Pons (tissue), 1 donor: ENCODE measurements at regions not wholly inside any gene's neighbourhood (a gene's known extent, or its start where the extent isn't known, plus 50 kb on each side); places are given as distances from the start of the nearest gene placed in this dataset.
A peak's percentile ranks its signal among the peaks of the same experiment; 100 is the strongest.
"Not testable (repeated sequence)": the region's sequence is repeated elsewhere in the genome, so short reads cannot be mapped to it uniquely, and the experiment has no call there.

Experiments
- DNase-seq: peaks from one replicate; pipeline ENCODE4 v3.0.0-alpha.2; 2016; ENCODE audit warnings: low spot score

DNA sequence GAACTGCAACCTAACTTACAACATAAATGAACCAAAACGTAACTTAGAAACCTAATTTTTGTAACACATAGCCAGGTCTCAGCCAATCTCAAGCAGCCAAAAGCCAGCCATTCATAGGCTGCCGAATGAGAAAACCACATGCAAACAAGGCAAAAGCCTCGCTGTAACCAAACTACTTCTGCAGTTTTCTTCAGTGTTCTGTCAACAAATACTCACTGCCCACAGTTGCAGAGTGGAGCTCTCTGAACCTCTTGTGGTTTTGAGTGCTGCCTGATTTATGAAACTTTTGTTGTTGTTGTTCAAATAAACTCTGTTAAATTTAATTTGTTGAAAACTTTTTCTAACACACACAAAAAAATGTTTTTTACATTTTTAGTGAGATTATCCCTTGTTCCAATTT lies 251.2 kb downstream of the PAPSS1 start:
- no peak for DNase-seq

DNA sequence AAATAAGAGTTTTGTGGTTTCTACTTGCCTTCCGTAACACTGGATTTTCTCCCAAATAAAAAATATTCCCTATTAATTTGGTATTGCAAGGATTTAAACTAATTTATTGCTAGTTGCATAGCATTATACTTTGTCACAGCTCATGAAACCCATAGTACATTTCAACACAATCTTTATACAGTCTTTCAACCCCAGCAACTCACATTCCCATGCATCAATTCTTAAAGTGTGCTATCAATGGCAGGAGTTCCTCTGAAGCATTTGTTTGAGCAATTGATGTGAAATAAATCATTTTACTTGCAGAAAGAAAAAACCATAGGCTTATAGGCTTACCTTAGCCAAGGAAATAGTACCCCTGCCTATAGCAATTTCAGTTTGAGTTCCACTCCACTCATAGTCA lies 251.9 kb downstream of the PAPSS1 start:
- no peak for DNase-seq

DNA sequence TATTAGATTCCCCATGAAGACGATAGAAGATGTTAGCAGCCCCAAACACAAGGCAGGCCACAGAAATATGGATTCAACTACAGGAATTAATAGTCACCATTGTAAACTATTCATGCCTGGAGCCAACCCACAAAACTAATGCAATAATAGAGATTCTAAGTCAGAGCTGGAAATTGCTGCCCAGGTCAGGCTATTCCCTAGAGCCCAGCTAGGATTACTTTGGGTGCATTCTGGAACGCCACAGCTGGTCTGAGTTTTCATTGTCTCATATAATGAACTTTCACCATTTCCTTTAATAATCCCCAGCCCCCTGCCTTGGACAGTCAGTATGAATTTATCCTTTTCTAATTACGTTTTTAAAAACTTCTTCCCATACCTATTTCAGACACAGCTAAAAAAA lies 252.6 kb downstream of the PAPSS1 start:
- DNase-seq: no peak

DNA sequence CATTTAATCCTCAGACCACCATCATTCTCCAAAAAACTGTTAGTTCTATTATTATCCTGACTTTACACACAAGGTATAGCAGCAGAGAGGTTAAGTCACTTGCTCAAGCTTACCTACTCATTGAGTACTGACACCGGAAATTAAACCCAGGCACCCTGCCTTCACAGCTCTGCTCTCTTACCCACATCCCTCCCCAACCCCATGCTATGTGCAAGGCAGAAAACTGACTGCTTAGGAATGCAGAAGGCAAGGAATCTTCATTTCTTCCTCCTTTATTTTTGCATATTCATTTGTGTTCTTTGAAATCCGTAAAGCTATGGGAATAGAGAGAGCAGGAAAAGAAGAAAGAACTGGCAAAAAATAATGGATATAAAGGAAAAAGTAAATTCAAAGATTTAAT lies 261.8 kb downstream of the PAPSS1 start:
- no peak for DNase-seq

DNA sequence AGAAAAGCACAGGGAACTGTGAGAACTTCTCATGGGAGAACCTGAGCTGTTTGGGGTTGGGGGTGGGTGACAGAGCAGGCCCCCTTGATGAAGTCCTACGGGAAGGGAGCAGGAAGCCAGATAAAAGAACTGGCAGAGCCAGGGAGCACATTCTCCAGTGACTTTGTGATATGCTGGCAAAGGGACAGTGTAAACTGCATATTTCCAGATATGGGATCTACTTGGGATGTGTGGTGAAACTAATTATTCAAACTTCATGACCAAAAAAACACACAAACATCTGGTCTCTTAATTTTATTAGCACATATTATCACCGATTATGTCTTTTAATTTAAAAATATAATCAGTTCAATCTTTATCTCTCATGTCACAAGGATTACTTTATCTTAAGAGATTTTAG lies 266.0 kb downstream of the PAPSS1 start:
- DNase-seq: no peak

DNA sequence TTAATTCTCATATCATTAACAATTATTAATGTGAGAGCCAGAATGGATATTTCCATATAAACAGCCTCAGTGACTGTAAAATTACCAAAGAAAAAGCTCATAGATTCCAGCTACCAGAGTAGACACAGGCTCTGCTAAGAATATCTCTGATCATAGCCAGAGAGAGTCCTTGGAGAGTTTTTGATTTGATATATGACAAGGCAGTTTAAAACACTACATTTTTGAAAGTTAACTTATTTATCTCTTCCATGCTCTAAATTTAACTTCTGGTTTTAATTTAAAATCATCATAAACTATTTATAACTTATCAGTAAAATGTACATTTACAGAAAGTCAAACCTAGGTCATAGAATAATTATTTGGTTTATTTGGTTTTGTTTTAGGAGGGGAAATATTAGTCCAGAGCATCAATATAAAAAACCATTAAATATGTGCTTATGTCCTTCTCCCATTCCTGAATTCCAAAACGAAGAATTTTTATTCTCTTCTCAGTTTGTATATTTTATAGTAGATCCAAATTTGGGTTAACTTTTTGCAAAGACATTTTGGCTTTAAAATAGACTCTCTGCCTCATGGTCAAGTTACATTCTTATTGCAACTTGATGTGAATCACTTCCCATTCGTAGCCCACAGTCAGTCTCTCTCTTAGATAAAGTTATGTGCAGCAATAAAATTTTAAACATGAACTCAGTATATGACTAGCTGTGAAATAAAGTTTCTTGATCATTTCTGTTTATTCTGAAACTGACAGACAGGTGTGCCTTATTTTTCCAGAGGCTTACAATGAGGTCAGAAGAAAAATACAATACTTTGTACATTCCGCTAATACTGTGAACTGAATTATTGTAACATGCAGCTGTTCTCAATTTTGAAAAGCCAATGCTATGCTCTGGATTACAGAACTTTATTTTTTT lies 267.1 kb downstream of the PAPSS1 start:
- DNase-seq: no peak

DNA sequence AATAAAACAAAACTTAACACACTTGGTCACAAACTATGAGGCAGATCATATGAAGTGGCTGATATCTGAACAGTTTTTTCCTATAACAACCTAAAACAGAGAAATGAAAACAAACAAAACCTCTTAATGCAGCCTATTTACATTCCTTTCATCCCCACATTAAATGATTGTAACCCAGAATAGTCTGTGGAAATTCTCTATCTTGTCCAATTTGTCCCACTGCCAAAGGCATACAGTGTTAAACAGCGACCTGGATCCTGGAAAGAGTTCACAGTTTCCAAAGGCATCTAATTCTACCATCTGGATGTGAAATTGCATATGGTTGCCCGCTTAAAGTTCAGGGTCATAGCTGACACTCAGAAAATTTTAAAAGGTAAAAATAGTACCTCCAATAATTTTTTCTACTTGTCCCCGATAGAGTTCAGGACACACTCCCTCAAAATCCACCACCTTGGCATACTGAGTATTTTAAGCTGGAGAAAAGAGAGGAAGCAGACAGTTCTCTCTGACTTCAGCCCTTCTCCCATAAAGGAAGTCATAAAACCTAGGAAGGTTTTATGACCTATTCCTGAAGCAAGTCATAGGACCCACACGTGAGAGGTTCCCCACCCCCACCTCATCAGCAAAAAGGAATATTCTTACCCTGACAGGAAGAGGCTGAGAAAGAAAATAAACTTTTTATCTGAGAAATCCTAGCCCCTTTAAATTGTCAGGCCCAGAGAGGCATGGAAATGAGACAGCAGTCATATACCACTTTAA lies 270.2 kb downstream of the PAPSS1 start:
- no peak for DNase-seq

DNA sequence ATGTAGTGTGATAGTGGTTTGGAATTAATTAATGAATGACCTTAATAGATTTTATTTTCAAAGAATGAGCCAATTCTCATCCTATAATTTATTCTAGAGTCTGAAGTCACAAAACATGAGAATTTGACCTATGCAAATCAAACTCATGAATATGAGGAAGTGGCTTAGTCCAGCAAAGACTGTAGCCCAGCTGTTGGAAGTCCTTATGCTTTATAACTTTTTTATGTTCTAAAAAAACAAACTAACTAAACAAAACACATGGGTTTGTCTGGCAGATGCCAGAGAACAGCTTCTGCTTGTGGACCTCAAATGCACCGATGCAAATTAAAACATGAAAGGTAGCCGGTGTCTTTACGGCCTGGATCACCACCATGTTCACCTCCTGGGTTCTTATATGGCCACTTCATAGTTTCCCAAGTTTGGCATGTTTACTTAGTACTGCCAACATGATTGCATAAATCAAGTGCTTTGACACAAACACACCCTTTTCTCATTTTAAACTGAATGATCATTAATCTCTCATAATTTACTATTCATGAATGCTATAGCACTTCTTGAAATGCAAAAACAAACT lies 277.4 kb downstream of the PAPSS1 start:
- no peak for DNase-seq

DNA sequence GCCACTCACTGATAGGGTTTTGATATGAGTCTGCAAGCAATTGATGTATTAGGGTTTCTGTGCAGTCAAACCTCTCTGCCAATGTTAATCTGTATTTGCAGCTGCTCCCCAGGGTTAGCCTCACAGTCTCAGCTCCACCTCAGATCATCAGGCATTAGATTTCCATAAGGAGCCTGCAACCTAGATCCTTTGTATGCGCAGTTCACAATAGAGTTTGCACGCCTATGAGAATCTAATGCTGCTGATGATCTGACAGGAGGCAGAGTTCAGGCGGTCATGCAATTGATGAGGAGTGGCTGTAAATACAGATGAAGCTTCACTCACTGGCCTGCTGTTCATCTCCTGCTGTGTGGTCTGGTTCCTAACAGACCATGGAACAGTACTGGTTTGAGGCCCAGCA lies 280.6 kb downstream of the PAPSS1 start:
- DNase-seq: no peak

DNA sequence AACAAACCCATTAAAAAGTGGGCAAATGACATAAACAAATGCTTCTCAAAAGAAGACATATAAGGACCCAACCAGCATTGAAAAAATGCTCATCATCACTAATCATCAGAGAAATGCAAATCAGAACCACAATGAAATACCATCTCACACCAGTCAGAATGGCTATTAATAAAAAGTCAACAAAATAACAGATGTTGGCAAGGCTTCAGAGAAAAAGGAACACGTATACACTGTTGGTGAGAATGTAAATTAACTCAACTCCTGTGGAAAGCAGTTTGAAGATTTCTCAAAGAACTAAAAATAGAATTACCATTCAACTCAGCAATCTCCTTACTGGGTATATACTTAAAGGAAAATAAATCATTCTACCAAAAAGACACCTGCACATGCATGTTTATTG lies 283.6 kb downstream of the PAPSS1 start:
- DNase-seq: not testable (repeated sequence)

DNA sequence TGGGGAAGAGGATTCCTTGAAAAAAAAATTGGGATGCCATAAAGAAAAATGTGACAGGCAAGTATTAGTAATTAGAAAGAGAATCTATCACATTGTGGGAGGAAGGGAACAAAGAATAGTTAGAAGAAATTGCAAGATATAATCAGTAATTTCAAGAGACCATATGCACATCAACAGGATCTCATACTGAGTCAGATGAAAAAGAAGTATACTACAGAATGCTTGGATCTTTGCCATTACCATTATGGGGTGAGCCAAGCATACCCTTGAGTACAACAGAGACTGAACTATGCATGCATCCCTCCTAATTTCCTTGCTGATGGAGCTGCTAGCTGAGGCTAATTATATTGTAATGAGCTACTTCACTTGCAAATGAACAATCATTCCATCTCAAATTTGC lies 287.6 kb downstream of the PAPSS1 start:
- no peak for DNase-seq

DNA sequence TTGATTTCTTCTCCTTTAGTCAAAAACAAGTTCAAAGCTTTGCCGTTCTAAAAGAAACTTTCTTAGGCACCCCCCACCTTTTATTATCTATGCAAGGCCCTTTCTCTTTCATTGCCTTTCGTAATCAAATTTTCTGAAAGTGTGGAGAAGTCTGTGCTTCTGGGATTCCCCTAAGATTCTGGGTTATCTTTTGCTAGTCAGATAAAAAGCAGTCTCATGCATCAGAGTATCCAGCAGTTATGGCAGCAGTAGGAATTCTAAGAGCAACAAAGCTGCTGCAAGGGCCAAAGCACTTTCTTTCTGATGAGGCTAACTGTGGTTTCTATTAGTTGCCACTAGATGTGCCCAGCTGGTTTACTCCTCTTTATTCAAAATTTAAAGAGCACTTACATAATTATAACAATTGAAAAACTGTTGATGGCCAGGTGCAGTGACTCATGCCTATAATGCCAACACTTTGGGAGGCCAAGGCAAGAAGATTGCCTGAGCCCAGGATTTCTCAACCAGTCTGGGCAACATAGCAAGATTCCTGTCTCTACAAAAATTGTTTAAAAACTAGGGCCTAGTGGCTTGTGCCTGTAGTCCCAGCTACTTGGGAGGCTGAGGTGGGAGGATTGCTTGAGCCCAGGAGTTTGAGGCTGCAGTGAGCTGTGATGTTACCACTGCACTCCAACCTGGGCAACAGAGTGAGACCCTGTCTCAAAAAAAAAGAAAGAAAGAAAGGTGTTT lies 296.2 kb downstream of the PAPSS1 start:
- DNase-seq: no peak

DNA sequence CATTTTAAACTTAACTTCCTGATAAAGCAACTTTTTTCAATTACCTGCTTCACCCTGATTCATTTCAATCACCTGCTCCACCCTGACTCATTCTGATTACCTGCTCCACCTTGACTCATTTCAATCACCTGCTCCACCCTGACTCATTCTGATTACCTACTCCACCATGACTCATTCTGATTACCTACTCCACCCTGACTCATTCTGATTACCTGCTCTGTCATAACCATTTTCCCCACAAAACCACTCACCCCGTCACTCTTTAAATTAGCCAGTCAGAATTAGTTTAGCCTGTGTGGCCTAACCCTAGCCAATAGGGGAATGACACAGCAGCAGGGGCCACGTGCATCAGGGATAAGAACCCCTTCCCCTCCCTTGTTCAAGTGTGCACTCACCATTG lies 300.5 kb downstream of the PAPSS1 start:
- DNase-seq: not testable (repeated sequence)

DNA sequence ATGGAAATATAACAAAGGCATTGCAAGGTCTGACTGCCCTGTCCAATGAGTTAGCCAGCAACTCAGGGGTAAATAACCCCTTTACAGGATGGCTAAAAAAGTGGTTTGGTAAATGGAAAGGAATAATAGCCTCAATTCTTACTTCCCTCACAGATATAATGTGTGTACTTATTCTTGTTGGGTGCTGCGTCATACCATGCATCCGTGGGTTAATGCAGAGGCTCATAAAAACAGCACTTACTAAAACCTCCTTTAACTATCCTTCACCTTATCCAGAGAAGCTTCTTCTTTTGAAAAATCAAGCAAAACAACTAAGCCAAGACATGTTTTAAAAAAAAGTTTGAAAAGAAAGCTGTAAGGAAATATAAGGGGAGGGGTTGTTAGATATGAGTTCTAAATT lies 301.0 kb downstream of the PAPSS1 start:
- DNase-seq: no peak

DNA sequence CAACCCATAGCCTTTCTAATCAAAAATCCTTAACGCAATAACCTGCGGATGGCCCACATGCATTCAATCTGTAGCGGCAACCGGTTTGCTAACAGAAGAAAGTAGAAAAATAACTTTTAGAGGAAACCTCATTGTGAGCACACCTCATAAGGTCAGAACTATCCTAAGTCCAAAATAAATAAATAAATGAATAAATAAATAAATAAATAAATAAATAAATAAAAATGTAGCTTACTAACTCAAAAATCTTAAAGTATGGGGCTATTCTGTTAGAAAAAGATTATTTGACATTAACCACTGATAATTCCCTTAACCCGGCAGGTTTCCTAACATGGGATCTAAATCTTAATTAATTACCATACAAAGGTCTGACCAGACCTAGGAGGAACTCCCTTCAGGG lies 304.5 kb downstream of the PAPSS1 start:
- DNase-seq: not testable (repeated sequence)

DNA sequence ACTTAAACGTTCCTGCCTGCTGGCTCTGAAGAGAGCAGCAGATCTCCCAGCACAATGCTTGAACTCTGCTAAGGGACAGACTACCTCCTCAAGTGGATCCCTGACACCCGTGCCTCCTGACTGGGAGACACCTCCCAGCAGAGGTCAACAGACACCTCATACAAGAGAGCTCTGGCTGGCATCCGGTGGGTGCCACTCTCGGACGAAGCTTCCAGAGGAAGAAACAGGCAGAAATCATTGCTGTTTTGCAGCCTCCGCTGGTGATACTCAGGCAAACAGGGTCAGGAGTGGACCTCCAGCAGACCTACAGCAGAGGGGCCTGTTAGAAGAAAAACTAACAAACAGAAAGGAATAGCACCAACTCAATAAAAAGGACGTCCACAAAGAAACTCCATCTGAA lies 310.2 kb downstream of the PAPSS1 start:
- not testable (repeated sequence) for DNase-seq

DNA sequence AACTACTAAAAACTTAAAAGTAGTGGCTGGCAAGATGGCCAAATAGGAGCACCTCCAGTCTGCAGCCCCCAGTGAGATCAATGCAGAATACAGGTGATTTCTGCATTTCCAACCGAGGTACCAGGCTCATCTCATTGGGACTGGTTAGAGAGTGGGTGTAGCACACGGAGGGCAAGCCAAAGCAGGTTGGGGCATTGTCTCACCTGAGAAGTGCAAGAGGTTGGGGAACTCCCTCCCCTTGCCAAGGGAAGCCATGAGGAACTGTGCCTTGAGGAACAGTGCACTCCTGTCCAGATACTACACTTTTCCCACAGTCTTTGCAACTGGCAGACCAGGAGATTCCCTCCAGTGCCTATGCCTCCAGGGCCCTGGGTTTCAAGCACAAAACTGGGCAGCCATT lies 311.1 kb downstream of the PAPSS1 start:
- DNase-seq: no peak

DNA sequence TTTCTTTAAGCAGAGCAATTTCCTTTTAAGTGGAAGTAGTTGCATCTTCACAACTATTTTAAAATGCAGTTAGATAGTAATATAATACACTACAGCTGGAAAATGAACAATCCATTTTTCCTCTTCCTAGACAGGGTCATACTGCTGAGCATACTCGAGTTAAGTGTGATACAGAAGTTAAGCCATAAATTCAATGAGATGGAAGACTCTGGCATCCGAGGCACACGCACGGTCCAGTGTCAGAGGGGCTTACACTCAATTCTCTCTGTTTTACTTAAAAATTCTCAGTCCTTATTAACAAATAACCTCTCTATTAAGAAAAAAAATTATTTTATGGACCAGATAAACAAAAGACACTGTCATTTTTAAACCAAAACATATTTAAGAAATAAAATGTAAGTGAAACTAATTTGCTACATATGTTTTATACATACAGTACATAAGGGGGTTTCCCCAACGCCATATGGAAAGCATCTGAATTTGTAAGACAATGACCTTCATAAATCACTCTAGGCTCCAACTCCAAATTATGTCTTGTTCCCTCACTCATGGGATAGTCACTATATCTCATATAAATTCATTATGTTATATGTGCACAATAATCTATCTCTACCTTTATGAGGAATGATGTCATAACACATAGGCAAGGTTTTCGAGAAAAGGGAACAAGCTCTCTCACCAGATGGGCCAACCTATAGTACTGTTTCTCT lies 315.3 kb downstream of the PAPSS1 start:
- DNase-seq: no peak

DNA sequence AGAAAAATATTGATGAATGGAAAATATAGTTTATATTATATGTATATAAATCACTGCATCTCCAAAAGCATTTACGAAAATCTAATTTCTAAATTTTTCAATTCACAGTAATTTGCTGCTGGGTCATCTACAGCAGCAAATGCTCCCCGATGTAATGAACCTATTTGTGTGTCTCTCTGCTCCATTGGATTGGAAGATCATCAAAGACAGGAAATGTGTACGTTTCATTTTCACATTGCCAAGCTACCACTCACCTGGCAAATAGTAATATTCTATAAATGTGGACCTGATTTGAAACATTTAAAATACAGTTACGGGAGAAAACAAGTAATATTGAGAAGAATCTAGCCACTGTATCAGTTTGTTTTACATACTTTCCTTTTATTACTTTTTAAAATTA lies 317.7 kb downstream of the PAPSS1 start:
- DNase-seq: no peak

DNA sequence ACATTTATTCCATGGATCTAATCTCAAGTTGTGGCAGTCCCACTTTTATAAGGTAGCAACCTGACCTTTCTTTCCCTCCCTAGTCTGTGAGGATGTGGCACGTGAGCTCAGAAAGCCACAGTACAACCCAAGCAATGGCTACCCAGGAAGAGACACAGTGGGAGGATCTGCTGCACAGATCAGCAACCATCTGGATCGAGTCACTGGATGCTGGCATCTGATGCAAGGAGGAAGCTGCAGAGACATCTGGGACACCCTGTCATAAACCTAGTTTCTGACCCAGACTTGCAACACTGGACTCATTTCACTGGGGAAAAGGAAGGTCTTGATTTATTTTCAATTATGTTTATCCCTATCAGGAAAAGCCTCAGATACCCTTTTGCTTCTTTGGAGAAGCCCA lies 327.1 kb downstream of the PAPSS1 start:
- DNase-seq: peak; percentile 18

DNA sequence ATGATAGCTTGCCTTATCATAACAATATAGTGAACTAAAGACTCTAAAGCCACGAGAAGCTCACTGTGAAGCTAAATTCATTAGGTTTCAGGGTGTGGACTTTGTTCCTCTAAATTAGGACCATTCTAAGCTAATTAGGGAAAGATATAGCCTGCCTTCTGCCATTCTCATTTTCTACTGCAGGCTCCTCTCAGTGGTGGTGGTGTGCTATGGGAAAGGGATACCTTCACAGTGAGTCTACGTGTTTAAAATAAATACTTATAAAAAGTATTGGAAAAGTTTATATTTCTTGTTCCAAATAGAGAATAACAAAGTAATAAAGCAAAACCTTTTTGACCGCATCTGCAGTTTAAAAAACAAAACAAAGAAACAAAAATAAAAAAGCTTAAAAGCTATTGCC lies 327.7 kb downstream of the PAPSS1 start:
- no peak for DNase-seq

DNA sequence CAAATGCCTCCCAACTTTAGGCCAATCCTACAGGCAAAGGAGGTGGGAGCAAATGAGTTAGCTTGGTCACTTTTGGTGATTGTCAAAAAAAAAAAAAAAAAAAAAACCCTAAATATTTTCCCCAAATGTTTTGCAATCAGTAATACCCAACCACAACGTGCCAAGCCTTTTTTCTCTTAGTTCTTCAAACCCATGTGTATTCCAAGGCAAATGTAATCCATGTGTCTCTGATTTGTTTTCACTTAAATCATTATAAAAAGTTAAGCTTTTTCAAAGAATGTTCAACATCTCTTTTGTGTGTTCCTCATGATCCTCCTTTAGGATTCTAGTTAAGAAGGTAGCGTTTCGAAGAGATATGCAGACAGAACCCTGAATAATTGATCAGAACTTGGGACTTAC lies 328.4 kb downstream of the PAPSS1 start:
- DNase-seq: no peak
